H1 (cell line): ENCODE measurements at regions not wholly inside any gene's neighbourhood (a gene's known extent, or its start where the extent isn't known, plus 50 kb on each side); places are given as distances from the start of the nearest gene placed in this dataset.

Experiments used
- CTCF ChIA-PET: fragments of 300-600 bp; sonication (Branson Sonifier 250); formaldehyde crosslinking; loops from one replicate; lab custom pipeline; 2021; ENCODE audit not compliant: partially characterized antibody; lab: Charles Lee
- POLR2A ChIA-PET: fragments of 300-600 bp; sonication (Branson Sonifier 250); formaldehyde crosslinking; loops from one replicate; lab custom pipeline; 2021; ENCODE audit warnings: inconsistent platforms; ENCODE audit not compliant: partially characterized antibody; lab: Charles Lee
- DNase-seq, 2 experiments: peaks; one replicate each; pipeline versions ENCODE4 v3.0.0 to v3.0.0-alpha.2; 2010 to 2022; ENCODE audit warnings: low spot score in 2 of 2, low read depth in 1 of 2, mixed read lengths in 1 of 2
- FAIRE-seq: peaks from 2 replicates; lab custom pipeline; 2011; peaks lifted over from hg19 to GRCh38; lab: Jason Lieb, UNC
- H2AFZ ChIP-seq: 2 replicates; pipeline ENCODE4 v1.8.1; 2012; ENCODE audit warnings: low read length, inconsistent platforms
- H2AK5ac ChIP-seq: 2 replicates; pipeline ENCODE4 v1.6.1; 2013; ENCODE audit warnings: low read depth, low read length
- H2BK120ac ChIP-seq: replicated peaks from 2 replicates; pipeline ENCODE3; 2013; ENCODE audit warnings: low read depth, low read length, inconsistent platforms
- H2BK12ac ChIP-seq: 2 replicates; pipeline ENCODE4 v1.6.1; 2013; ENCODE audit warnings: low read depth, low read length
- H2BK15ac ChIP-seq: 2 replicates; pipeline ENCODE4 v1.6.1; 2013; ENCODE audit warnings: low read length
- H2BK20ac ChIP-seq: 2 replicates; pipeline ENCODE4 v1.6.1; 2013; ENCODE audit warnings: low read length
- H2BK5ac ChIP-seq: 2 replicates; pipeline ENCODE4 v1.6.1; 2013; ENCODE audit warnings: low read depth, low read length
- H3K14ac ChIP-seq: 2 replicates; pipeline ENCODE4 v1.6.1; 2013; ENCODE audit warnings: inconsistent platforms; ENCODE audit not compliant: insufficient read length
- H3K18ac ChIP-seq: 2 replicates; pipeline ENCODE4 v1.6.1; 2013; ENCODE audit warnings: low read length; ENCODE audit errors: extremely low read depth
- H3K23ac ChIP-seq: 2 replicates; pipeline ENCODE4 v1.6.1; 2013; ENCODE audit warnings: inconsistent platforms; ENCODE audit not compliant: insufficient read length
- H3K23me2 ChIP-seq: 2 replicates; pipeline ENCODE4 v1.6.1; 2013; ENCODE audit warnings: low read depth, low read length
- H3K27ac ChIP-seq: 2 replicates; pipeline ENCODE4 v1.6.1; 2011; ENCODE audit warnings: low read depth, low read length, inconsistent platforms
- H3K27me3 ChIP-seq, 4 experiments: replicated peaks in 1 of 4; 1 replicate in 1 of 4; 2 replicates in 3 of 4; pipeline versions ENCODE4 v1.6.1 to v1.8.1; 2011 to 2013; ENCODE audit warnings: low read length in 3 of 4, mild to moderate bottlenecking in 3 of 4, inconsistent platforms in 2 of 4, mixed read lengths in 2 of 4, moderate library complexity in 1 of 4; ENCODE audit not compliant: control insufficient read depth in 3 of 4, insufficient read depth in 3 of 4; ENCODE audit errors: extremely low read depth in 1 of 4
- H3K36me3 ChIP-seq, 4 experiments: 2 replicates each; pipeline versions ENCODE4 v1.6.1 to v1.8.1; 2011 to 2013; ENCODE audit warnings: mild to moderate bottlenecking in 4 of 4, low read length in 3 of 4, moderate library complexity in 2 of 4, control low read depth in 1 of 4, inconsistent platforms in 1 of 4; ENCODE audit not compliant: insufficient read depth in 4 of 4, control insufficient read depth in 2 of 4
- H3K4ac ChIP-seq: replicated peaks from 2 replicates; pipeline ENCODE3; 2013; ENCODE audit warnings: low read length, low read depth, mixed read lengths, inconsistent platforms; ENCODE audit not compliant: insufficient read length
- H3K4me1 ChIP-seq, 4 experiments: replicated peaks in 1 of 4; 1 replicate in 1 of 4; 2 replicates in 3 of 4; pipeline versions ENCODE4 v1.6.1 to v1.8.1; 2011 to 2013; ENCODE audit warnings: low read length in 3 of 4, inconsistent platforms in 2 of 4, mixed read lengths in 1 of 4; ENCODE audit not compliant: insufficient read depth in 4 of 4, control insufficient read depth in 3 of 4
- H3K4me2 ChIP-seq, 2 experiments: 2 replicates each; pipeline versions ENCODE4 v1.6.1 to v1.8.1; 2011 to 2013; ENCODE audit warnings: low read depth in 2 of 2, low read length in 2 of 2, control low read depth in 1 of 2, inconsistent platforms in 1 of 2, mild to moderate bottlenecking in 1 of 2; ENCODE audit not compliant: insufficient read depth in 1 of 2
- H3K4me3 ChIP-seq, 4 experiments: fragments of 200-600, 300-600 bp in 1 of 4; sonication (generic), shearing (Covaris generic), sonication (Bioruptor Twin) in 1 of 4; 2 replicates each; pipeline versions ENCODE4 v1.5.1 to v1.8.1; 2011 to 2016; ENCODE audit warnings: low read length in 4 of 4, low read depth in 3 of 4, control low read depth in 2 of 4, inconsistent platforms in 2 of 4, mild to moderate bottlenecking in 2 of 4, mixed read lengths in 1 of 4, moderate library complexity in 1 of 4; ENCODE audit not compliant: insufficient read depth in 2 of 4; ENCODE audit errors: extremely low read depth in 1 of 4
- H3K56ac ChIP-seq: replicated peaks from 2 replicates; pipeline ENCODE3; 2013; ENCODE audit warnings: low read depth, mild to moderate bottlenecking, mixed read lengths, low read length, inconsistent platforms; ENCODE audit not compliant: insufficient read length
- H3K79me1 ChIP-seq: 2 replicates; pipeline ENCODE4 v1.6.1; 2013; ENCODE audit warnings: low read depth, low read length, control low read depth
- H3K79me2 ChIP-seq, 2 experiments: 2 replicates each; pipeline versions ENCODE4 v1.6.1 to v1.8.1; 2012 to 2013; ENCODE audit warnings: low read length in 2 of 2, mild to moderate bottlenecking in 2 of 2, inconsistent platforms in 1 of 2; ENCODE audit not compliant: insufficient read depth in 2 of 2, control insufficient read depth in 1 of 2
- H3K9ac ChIP-seq, 4 experiments: replicated peaks in 1 of 4; 1 replicate in 1 of 4; 2 replicates in 3 of 4; pipeline versions ENCODE4 v1.6.1 to v1.8.1; 2011 to 2013; ENCODE audit warnings: low read depth in 3 of 4, low read length in 3 of 4, control low read depth in 2 of 4, mild to moderate bottlenecking in 2 of 4, moderate library complexity in 2 of 4, inconsistent platforms in 1 of 4; ENCODE audit errors: extremely low read depth in 1 of 4
- H3K9me3 ChIP-seq, 2 experiments: 2 replicates each; pipeline versions ENCODE4 v1.6.1 to v1.8.1; 2012 to 2013; ENCODE audit warnings: mild to moderate bottlenecking in 2 of 2, moderate library complexity in 2 of 2, control low read depth in 1 of 2, inconsistent platforms in 1 of 2, low read depth in 1 of 2, low read length in 1 of 2, mixed read lengths in 1 of 2; ENCODE audit not compliant: insufficient read depth in 2 of 2
- H4K20me1 ChIP-seq, 2 experiments: replicated peaks in 1 of 2; 2 replicates each; pipeline versions ENCODE3 to v1.8.1; 2011 to 2013; ENCODE audit warnings: inconsistent platforms in 2 of 2, low read length in 2 of 2, mild to moderate bottlenecking in 1 of 2; ENCODE audit not compliant: insufficient read depth in 2 of 2, control insufficient read depth in 1 of 2
- H4K5ac ChIP-seq: 2 replicates; pipeline ENCODE4 v1.6.1; 2013; ENCODE audit warnings: low read length, low read depth, mixed read lengths, inconsistent platforms; ENCODE audit not compliant: insufficient read length
- H4K8ac ChIP-seq: 2 replicates; pipeline ENCODE4 v1.8.0; 2013; ENCODE audit warnings: mild to moderate bottlenecking, moderate library complexity, low read length, inconsistent platforms; ENCODE audit not compliant: insufficient read depth; ENCODE audit errors: extremely low read depth
- H4K91ac ChIP-seq: replicated peaks from 2 replicates; pipeline ENCODE3; 2013; ENCODE audit warnings: low read length, mixed read lengths, inconsistent platforms; ENCODE audit not compliant: insufficient read length
- KDM4A ChIP-seq: IDR thresholded peaks from one replicate; pipeline ENCODE4 v1.7.1; 2012; ENCODE audit warnings: low read depth, mild to moderate bottlenecking, moderate library complexity, low read length, inconsistent platforms; ENCODE audit not compliant: severe bottlenecking
- KDM5A ChIP-seq: fragments of 200-600 bp; IDR thresholded peaks from 2 replicates; pipeline ENCODE4 v1.7.1; 2012; ENCODE audit warnings: mild to moderate bottlenecking, low read length, inconsistent platforms, mixed read lengths
- TEAD4 ChIP-seq: IDR thresholded peaks from 2 replicates; pipeline ENCODE4 v1.6.1; 2012; ENCODE audit warnings: low read depth, low read length, inconsistent platforms, mixed read lengths
- WGBS, 2 experiments: shearing (Covaris generic) in 1 of 2; methylation state at CpG; one replicate each; pipeline versions ENCODE4 v1.1.6 to v1.1.7; 2013 to 2015; ENCODE audit warnings: low lambda C conversion rate in 2 of 2, mixed read lengths in 2 of 2, inconsistent platforms in 1 of 2, low coverage in 1 of 2, missing lambda C conversion rate in 1 of 2; ENCODE audit not compliant: insufficient replicate concordance in 2 of 2, insufficient coverage in 1 of 2, insufficient read length in 1 of 2; ENCODE audit errors: extremely low coverage in 1 of 2, missing lambda C conversion rate in 1 of 2; 5-methylcytosine and 5-hydroxymethylcytosine counted together
- TF ChIP-seq, protein P1 (sequence below): IDR thresholded peaks from 2 replicates; pipeline ENCODE4 v1.6.1; 2012; ENCODE audit warnings: low read length, inconsistent platforms

DNA sequence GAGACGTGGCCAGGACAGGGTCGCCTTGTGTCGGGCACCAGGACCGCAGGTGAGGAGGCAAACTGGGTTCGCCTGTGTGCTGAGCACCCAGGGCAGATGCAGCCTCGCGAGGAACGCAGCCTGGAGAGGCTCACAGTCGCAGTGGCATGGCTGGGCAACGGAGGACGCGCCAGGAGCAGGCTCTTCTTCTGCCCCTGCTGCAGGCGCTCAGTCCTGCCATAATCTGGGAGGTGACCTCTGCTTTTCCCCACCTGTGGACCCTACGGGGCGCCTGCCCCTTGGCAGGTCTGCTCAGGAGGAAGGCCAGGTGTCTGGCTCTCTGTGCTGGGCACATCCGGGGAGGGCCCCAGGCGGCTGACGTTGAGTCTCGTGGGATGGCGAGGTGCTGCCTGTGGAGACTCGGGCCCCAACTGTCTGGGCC lies 1136.2 kb downstream of the BRD1 start:
- WGBS, 2 experiments: 92% methylated on average over 21 of the region's 21 CpGs; no CpG with 5 or more reads in 1 of the 2 experiments
- Histone ChIP-seq H3K18ac (no peak overlapping the region), H3K9me3 (no peaks in the 10 kb centered on the region), H2BK15ac (no peak overlapping the region), H2BK20ac (no peak overlapping the region), H3K14ac (no peak overlapping the region), H2AK5ac (no peak overlapping the region), H4K91ac (no peak overlapping the region), H3K36me3 (no peaks in the 10 kb centered on the region), H4K20me1 (peaks cover 0 to 12% of the 10 kb centered on the region in 2 experiments), H3K23ac (no peak overlapping the region), H2BK5ac (no peak overlapping the region), H3K9ac (no peak overlapping the region), H2BK12ac (no peak overlapping the region), H3K23me2 (peaks cover 8% of the 10 kb centered on the region; the same call in 1 of the 2 replicates), H3K4me1 (no peaks in the 10 kb centered on the region), H3K4ac (no peak overlapping the region), H3K4me2 (no peak overlapping the region), H3K4me3 (no peak overlapping the region), H3K27me3 (no peaks in the 10 kb centered on the region), H3K27ac (no peak overlapping the region), H4K8ac (no peak overlapping the region), H4K5ac (no peak overlapping the region), H3K79me1 (0 out of 2 replicates have a peak, but pooled peaks cover 2% of the 10 kb centered on the region), H3K79me2 (peaks cover 0 to under 1% of the 10 kb centered on the region in 2 experiments; a peak in 1 of 4 replicates), H2AFZ (no peak overlapping the region), H2BK120ac (no peak overlapping the region), H3K56ac (no peak overlapping the region)
- ChIA-PET POLR2A (no interaction called here), CTCF (interaction anchor here (0.6 kb wide), 1 partner anchor 111 kb away, joined by 3 read pairs; no protein-coding TSS in a partner anchor)
- TF ChIP-seq KDM4A (no peak), TEAD4 (no peak), KDM5A (no peak)
- TF ChIP-seq, protein P1, sequence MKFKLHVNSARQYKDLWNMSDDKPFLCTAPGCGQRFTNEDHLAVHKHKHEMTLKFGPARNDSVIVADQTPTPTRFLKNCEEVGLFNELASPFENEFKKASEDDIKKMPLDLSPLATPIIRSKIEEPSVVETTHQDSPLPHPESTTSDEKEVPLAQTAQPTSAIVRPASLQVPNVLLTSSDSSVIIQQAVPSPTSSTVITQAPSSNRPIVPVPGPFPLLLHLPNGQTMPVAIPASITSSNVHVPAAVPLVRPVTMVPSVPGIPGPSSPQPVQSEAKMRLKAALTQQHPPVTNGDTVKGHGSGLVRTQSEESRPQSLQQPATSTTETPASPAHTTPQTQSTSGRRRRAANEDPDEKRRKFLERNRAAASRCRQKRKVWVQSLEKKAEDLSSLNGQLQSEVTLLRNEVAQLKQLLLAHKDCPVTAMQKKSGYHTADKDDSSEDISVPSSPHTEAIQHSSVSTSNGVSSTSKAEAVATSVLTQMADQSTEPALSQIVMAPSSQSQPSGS: no peak
- FAIRE-seq (no peak), DNase-seq (no peak)
